ENCODE measurements at regions not wholly inside any gene's neighbourhood (a gene's known extent, or its start where the extent isn't known, plus 50 kb on each side); places are given as distances from the start of the nearest gene placed in this dataset.

DNA sequence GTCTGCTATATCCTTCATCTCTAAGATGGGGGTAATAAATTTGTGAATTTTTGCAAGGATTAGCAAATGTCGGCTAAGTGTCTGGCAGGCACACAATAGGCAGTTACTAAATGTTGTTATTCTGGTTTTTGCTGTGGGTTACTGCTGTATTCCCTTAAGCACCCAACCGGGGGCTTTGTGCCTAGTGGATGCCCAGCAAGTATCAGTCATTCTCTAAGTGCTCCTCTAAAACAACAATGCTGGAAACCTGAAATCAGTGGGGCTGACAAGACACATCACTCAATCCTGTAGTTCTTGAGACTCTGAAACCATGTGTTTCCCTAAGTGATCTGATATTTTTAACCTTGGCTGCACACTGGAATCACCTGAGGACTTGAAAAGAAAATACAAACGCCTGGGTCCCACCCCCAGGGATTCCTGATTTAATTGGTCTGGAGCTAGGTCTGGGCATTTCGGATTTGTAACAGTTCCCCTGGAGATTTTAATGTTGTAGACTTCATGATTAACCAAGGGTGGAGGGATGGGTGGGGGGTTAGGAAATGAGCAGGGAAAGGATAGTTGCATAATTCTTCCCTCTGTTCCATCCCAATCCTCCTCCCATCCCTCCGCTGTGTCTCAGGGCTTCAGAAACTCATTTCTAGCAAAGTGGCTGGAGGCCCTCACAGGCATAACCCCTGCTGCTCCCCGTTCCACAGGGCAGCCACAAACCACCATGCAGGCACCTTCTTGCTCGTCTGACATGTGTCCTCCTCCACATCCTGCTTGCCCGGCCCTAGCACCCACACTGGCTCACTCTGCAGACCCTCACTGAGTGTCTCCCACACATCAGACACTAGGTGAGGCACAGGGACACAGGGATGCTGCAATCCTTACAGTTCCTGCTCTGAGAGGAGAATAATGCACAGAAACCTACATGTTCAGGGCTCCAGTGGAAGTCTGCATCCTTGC, 61.7 kb upstream of the LYRM9 start:
- no peak overlapping the region for H2BK5ac ChIP-seq (ENCODE audit: low read depth, low read length, poor library complexity, severe bottlenecking)
- intact Hi-C loops (cut with micrococcal nuclease), result no loop called here
- no peak for TF ChIP-seq SMC3 (IDR thresholded peaks at IDR 0.05; ENCODE audit: low read depth, low read length)
- no peak for TF ChIP-seq FOS (IDR thresholded peaks at IDR 0.05; ENCODE audit: low read depth, low read length)
- TF ChIP-seq MXI1 (IDR thresholded peaks at IDR 0.05; ENCODE audit: borderline replicate concordance, low read depth, low read length), result no peak
- no peak for TF ChIP-seq MAFK (IDR thresholded peaks at IDR 0.05; ENCODE audit: low read depth, low read length)
- TF ChIP-seq NFE2L2 (IDR thresholded peaks at IDR 0.05; ENCODE audit: low read depth, low read length), result no peak
- TF ChIP-seq, protein P1, sequence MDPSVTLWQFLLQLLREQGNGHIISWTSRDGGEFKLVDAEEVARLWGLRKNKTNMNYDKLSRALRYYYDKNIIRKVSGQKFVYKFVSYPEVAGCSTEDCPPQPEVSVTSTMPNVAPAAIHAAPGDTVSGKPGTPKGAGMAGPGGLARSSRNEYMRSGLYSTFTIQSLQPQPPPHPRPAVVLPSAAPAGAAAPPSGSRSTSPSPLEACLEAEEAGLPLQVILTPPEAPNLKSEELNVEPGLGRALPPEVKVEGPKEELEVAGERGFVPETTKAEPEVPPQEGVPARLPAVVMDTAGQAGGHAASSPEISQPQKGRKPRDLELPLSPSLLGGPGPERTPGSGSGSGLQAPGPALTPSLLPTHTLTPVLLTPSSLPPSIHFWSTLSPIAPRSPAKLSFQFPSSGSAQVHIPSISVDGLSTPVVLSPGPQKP (IDR thresholded peaks at IDR 0.05; ENCODE audit: borderline replicate concordance, low read depth, low read length), result no peak
- TF ChIP-seq, protein P2, sequence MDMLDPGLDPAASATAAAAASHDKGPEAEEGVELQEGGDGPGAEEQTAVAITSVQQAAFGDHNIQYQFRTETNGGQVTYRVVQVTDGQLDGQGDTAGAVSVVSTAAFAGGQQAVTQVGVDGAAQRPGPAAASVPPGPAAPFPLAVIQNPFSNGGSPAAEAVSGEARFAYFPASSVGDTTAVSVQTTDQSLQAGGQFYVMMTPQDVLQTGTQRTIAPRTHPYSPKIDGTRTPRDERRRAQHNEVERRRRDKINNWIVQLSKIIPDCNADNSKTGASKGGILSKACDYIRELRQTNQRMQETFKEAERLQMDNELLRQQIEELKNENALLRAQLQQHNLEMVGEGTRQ (IDR thresholded peaks at IDR 0.05; ENCODE audit: low read depth, low read length), result no peak
- no peak for TF ChIP-seq MAZ (IDR thresholded peaks at IDR 0.05; ENCODE audit: borderline replicate concordance, low read depth, low read length)
- TF ChIP-seq RFX5 (IDR thresholded peaks at IDR 0.05; ENCODE audit: low read depth, low read length), result no peak
- TF ChIP-seq RAD21 (IDR thresholded peaks at IDR 0.05; ENCODE audit: low read length), result no peak
- no peak for TF ChIP-seq POLR2A (IDR thresholded peaks at IDR 0.05; ENCODE audit: low read depth, low read length)
- no peak for TF ChIP-seq BHLHE40 (IDR thresholded peaks at IDR 0.05; ENCODE audit: low read depth, low read length)
- no peak for TF ChIP-seq CHD1 (IDR thresholded peaks at IDR 0.05; ENCODE audit: low read depth, low read length)
- no peak for TF ChIP-seq RCOR1 (IDR thresholded peaks at IDR 0.05; ENCODE audit: insufficient replicate concordance, low read length)
- TF ChIP-seq, protein P3, sequence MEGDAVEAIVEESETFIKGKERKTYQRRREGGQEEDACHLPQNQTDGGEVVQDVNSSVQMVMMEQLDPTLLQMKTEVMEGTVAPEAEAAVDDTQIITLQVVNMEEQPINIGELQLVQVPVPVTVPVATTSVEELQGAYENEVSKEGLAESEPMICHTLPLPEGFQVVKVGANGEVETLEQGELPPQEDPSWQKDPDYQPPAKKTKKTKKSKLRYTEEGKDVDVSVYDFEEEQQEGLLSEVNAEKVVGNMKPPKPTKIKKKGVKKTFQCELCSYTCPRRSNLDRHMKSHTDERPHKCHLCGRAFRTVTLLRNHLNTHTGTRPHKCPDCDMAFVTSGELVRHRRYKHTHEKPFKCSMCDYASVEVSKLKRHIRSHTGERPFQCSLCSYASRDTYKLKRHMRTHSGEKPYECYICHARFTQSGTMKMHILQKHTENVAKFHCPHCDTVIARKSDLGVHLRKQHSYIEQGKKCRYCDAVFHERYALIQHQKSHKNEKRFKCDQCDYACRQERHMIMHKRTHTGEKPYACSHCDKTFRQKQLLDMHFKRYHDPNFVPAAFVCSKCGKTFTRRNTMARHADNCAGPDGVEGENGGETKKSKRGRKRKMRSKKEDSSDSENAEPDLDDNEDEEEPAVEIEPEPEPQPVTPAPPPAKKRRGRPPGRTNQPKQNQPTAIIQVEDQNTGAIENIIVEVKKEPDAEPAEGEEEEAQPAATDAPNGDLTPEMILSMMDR (conservative IDR thresholded peaks at IDR 0.05; ENCODE audit: low read depth, low read length), result no peak

More for the DNA sequence above, 61.7 kb upstream of the LYRM9 start:
- Histone ChIP-seq H4K91ac (ENCODE audit: insufficient read depth, low read depth, low read length) (no peak overlapping the region), H3K14ac (replicated peaks; ENCODE audit: low read depth, low read length) (no peak overlapping the region), H4K5ac (ENCODE audit: low read depth, low read length) (no peak overlapping the region), H2AK9ac (replicated peaks; ENCODE audit: low read depth, low read length, poor library complexity) (no peak overlapping the region), H4K20me1 (ENCODE audit: insufficient read depth, low read length) (no peaks in the 10 kb centered on the region), H3K36me3 (ENCODE audit: control insufficient read depth, insufficient read depth, low read length) (no peaks in the 10 kb centered on the region), H3K79me1 (ENCODE audit: low read depth in 1 of 2, low read length in 2 of 2) (no peaks in the 10 kb centered on the region), H3K4me3 (ENCODE audit: insufficient read depth, low read depth, low read length) (no peak overlapping the region), H3K9me3 (ENCODE audit: control insufficient read depth, insufficient read depth, low read length) (no peaks in the 10 kb centered on the region), H3K18ac (ENCODE audit: low read depth, low read length) (no peak overlapping the region), H3K4me2 (ENCODE audit: low read depth, low read length) (no peak overlapping the region), H2AFZ (replicated peaks; ENCODE audit: low read length, poor library complexity) (no peak overlapping the region), H3K27ac (ENCODE audit: insufficient read depth, low read length) (no peak overlapping the region), H2AK5ac (ENCODE audit: low read depth, low read length) (no peak overlapping the region), H2BK120ac (ENCODE audit: low read depth, low read length) (no peak overlapping the region), H3K23ac (ENCODE audit: low read depth, low read length) (no peak overlapping the region), H3K4ac (ENCODE audit: low read depth, low read length) (no peak overlapping the region), H4K8ac (ENCODE audit: low read depth in 2 of 2, low read length in 2 of 2) (no peak overlapping the region), H3K56ac (ENCODE audit: extremely low read depth, insufficient read depth, low read length) (no peak overlapping the region), H2BK20ac (ENCODE audit: low read depth, low read length) (no peak overlapping the region), H3K9ac (ENCODE audit: low read depth, low read length) (no peak overlapping the region), H3K27me3 (ENCODE audit: control insufficient read depth, insufficient read depth, low read length) (peaks cover 54% of the 10 kb centered on the region), H3K4me1 (ENCODE audit: control insufficient read depth, insufficient read depth, low read length) (no peaks in the 10 kb centered on the region), H3K9me1 (ENCODE audit: insufficient read depth, low read length) (no peaks in the 10 kb centered on the region), H2BK15ac (ENCODE audit: low read depth, low read length) (no peak overlapping the region)
- DNase-seq (no peak), ATAC-seq (ENCODE audit: low read depth) (no peak)
- WGBS, 2 experiments (ENCODE audit: extremely low coverage in 2 of 2, insufficient read length in 1 of 2), result 47% methylated on average over 3 of the region's 8 CpGs; no CpG with 5 or more reads in 1 of the 2 experiments
- CTCF ChIA-PET, result no interaction called here
- BruUV-seq (replicated peaks), result no TSS peak
- dilution Hi-C loops (cut with HindIII; ENCODE audit: low sequenced_read_pairs, unreplicated experiment) (no loop called here), in situ Hi-C loops (cut with MboI; ENCODE audit: low sequenced_read_pairs) (no loop called here)
- POLR2A ChIA-PET (ENCODE audit: unreplicated experiment), result no interaction called here
